HCT116 (cell line): ENCODE measurements at regions not wholly inside any gene's neighbourhood (a gene's known extent, or its start where the extent isn't known, plus 50 kb on each side); places are given as distances from the start of the nearest gene placed in this dataset.

Experiments used
- ATAC-seq: fragments of 200-7000 bp; cut with Tn5 transposase; 2 replicates; pipeline ENCODE4 v1.9.1; 2020; ENCODE audit warnings: mild to moderate bottlenecking, moderate library complexity
- BruUV-seq: library from RNA; stranded (reverse); fragments of 400-500 nt; replicated peaks from 2 replicates; lab custom pipeline; 2021; lab: Mats Ljungman, UMichigan
- CTCF ChIA-PET: fragments of 300-600 bp; sonication (Branson Sonifier 250); formaldehyde crosslinking; loops from one replicate; lab custom pipeline; 2021; ENCODE audit warnings: antibody characterized with exemption; lab: Charles Lee
- POLR2A ChIA-PET: fragments of 300-600, 350-600 bp; sonication (Branson Sonifier 250); formaldehyde crosslinking; loops from one replicate; lab custom pipeline; 2021; ENCODE audit warnings: antibody characterized with exemption; lab: Charles Lee
- RAD21 ChIA-PET, 2 experiments: fragments of 300-600 bp; sonication (Branson Sonifier 250); formaldehyde crosslinking; loops; one replicate each; lab custom pipeline; 2023; ENCODE audit warnings: low total read pairs in 2 of 2; ENCODE audit not compliant: uncharacterized antibody in 2 of 2, unreplicated experiment in 2 of 2, low non-redundant PET in 1 of 2; lab: Charles Lee
- DNase-seq: peaks from one replicate; pipeline ENCODE4 v3.0.0-alpha.2; 2010; ENCODE audit warnings: low read depth, low spot score
- H2AFZ ChIP-seq: fragments of 200-600 bp; shearing (Covaris generic), sonication (generic); 2 replicates; pipeline ENCODE4 v1.6.1; 2017; ENCODE audit warnings: low read depth, mixed run types, mixed read lengths, antibody characterized with exemption, low read length; ENCODE audit not compliant: poor library complexity, severe bottlenecking
- H3K27ac ChIP-seq: 2 replicates; pipeline ENCODE4 v1.5.1; 2012; ENCODE audit warnings: low read depth, low read length
- H3K27me3 ChIP-seq: fragments of 200-600 bp; sonication (generic); 2 replicates; pipeline ENCODE4 v1.6.1; 2016; ENCODE audit warnings: mixed run types, low read length, mixed read lengths; ENCODE audit not compliant: insufficient read depth
- H3K36me3 ChIP-seq, 2 experiments: fragments of 200-500 bp in 1 of 2; fragments of 200-600 bp in 1 of 2; sonication (Bioruptor generic) in 1 of 2; sonication (generic) in 1 of 2; 2 replicates each; pipeline versions ENCODE4 v1.5.1 to v1.6.1; 2014 to 2016; ENCODE audit warnings: low read length in 2 of 2, inconsistent platforms in 1 of 2, mixed read lengths in 1 of 2, mixed run types in 1 of 2; ENCODE audit not compliant: insufficient read depth in 2 of 2, control insufficient read depth in 1 of 2
- H3K4me1 ChIP-seq, 2 experiments: fragments of 200-600 bp in 1 of 2; sonication (generic) in 1 of 2; 2 replicates each; pipeline versions ENCODE4 v1.5.1 to v1.6.1; 2012 to 2017; ENCODE audit warnings: low read length in 2 of 2, inconsistent platforms in 1 of 2, mild to moderate bottlenecking in 1 of 2, mixed read lengths in 1 of 2, mixed run types in 1 of 2, moderate library complexity in 1 of 2; ENCODE audit not compliant: insufficient read depth in 2 of 2, control insufficient read depth in 1 of 2
- H3K4me2 ChIP-seq: fragments of 200-600 bp; sonication (generic); 2 replicates; pipeline ENCODE4 v1.6.1; 2017; ENCODE audit warnings: mixed run types, low read length, mixed read lengths
- H3K4me3 ChIP-seq, 2 experiments: fragments of 200-600 bp in 1 of 2; sonication (generic) in 1 of 2; replicated peaks in 1 of 2; 2 replicates each; pipeline ENCODE4 v1.5.1; 2011 to 2016; ENCODE audit warnings: low read length in 2 of 2, control low read depth in 1 of 2, low read depth in 1 of 2, mild to moderate bottlenecking in 1 of 2, mixed read lengths in 1 of 2, mixed run types in 1 of 2
- H3K79me2 ChIP-seq: fragments of 200-600 bp; sonication (generic); 2 replicates; pipeline ENCODE4 v1.6.1; 2017; ENCODE audit warnings: mild to moderate bottlenecking, mixed run types, low read length, moderate library complexity, mixed read lengths; ENCODE audit not compliant: insufficient read depth
- H3K9ac ChIP-seq: fragments of 200-600 bp; sonication (generic); 2 replicates; pipeline ENCODE4 v1.6.1; 2016; ENCODE audit warnings: low read length, mixed read lengths
- H3K9me2 ChIP-seq: fragments of 200-600 bp; sonication (generic), shearing (Covaris generic); 2 replicates; pipeline ENCODE4 v1.6.1; 2017; ENCODE audit warnings: mixed run types, mild to moderate bottlenecking, moderate library complexity; ENCODE audit not compliant: insufficient read depth
- H3K9me3 ChIP-seq, 2 experiments: fragments of 200-500 bp in 1 of 2; fragments of 200-600 bp in 1 of 2; sonication (Bioruptor generic) in 1 of 2; sonication (generic) in 1 of 2; 2 replicates each; pipeline ENCODE4 v1.6.1; 2014 to 2017; ENCODE audit warnings: low read length in 2 of 2, mixed read lengths in 2 of 2, inconsistent platforms in 1 of 2, low read depth in 1 of 2, mild to moderate bottlenecking in 1 of 2, mixed run types in 1 of 2, moderate library complexity in 1 of 2; ENCODE audit not compliant: control insufficient read depth in 1 of 2, insufficient read depth in 1 of 2
- H4K20me1 ChIP-seq: fragments of 200-600 bp; sonication (generic), shearing (Covaris generic); 2 replicates; pipeline ENCODE4 v1.6.1; 2017; ENCODE audit warnings: mixed run types, mild to moderate bottlenecking, moderate library complexity; ENCODE audit not compliant: insufficient read depth
- ATF3 ChIP-seq: IDR thresholded peaks from 2 replicates; pipeline ENCODE4 v1.6.1; 2012
- CBX3 ChIP-seq: IDR thresholded peaks from 2 replicates; pipeline ENCODE4 v1.6.1; 2012; ENCODE audit warnings: low read depth
- EGR1 ChIP-seq: IDR thresholded peaks from 2 replicates; pipeline ENCODE4 v1.6.1; 2012; ENCODE audit warnings: low read depth
- ELF1 ChIP-seq: IDR thresholded peaks from 2 replicates; pipeline ENCODE4 v1.6.1; 2012; ENCODE audit warnings: low read depth, borderline replicate concordance
- EZH2phosphoT487 ChIP-seq: fragments of 200-600 bp; IDR thresholded peaks from 2 replicates; pipeline ENCODE4 v1.6.1; 2018; ENCODE audit warnings: antibody characterized with exemption, borderline replicate concordance
- FOSL1 ChIP-seq: IDR thresholded peaks from 2 replicates; pipeline ENCODE4 v1.6.1; 2012; ENCODE audit warnings: low read depth
- MAX ChIP-seq: IDR thresholded peaks from 2 replicates; pipeline ENCODE4 v1.6.1; 2012
- POLR2A ChIP-seq: IDR thresholded peaks from 2 replicates; pipeline ENCODE4 v1.7.0; 2011; ENCODE audit warnings: borderline replicate concordance; ENCODE audit not compliant: insufficient read depth, insufficient read length; ENCODE audit errors: extremely low read depth
- POLR2AphosphoS5 ChIP-seq: IDR thresholded peaks from 2 replicates; pipeline ENCODE4 v1.6.1; 2011; ENCODE audit warnings: mild to moderate bottlenecking, low read depth, low read length, moderate library complexity
- REST ChIP-seq: IDR thresholded peaks from 2 replicates; pipeline ENCODE4 v1.6.1; 2012; ENCODE audit warnings: low read depth
- SP1 ChIP-seq: IDR thresholded peaks from 2 replicates; pipeline ENCODE4 v1.6.1; 2012; ENCODE audit warnings: low read depth
- SRF ChIP-seq: IDR thresholded peaks from 2 replicates; pipeline ENCODE4 v1.6.1; 2012; ENCODE audit warnings: low read depth
- TCF7L2 ChIP-seq: IDR thresholded peaks from 2 replicates; pipeline ENCODE4 v1.7.0; 2011; ENCODE audit warnings: borderline replicate concordance, inconsistent platforms; ENCODE audit not compliant: insufficient read depth, insufficient read length; ENCODE audit errors: extremely low read depth
- YY1 ChIP-seq: IDR thresholded peaks from 2 replicates; pipeline ENCODE4 v1.6.1; 2011; ENCODE audit warnings: low read length, low read depth, moderate library complexity, mild to moderate bottlenecking; ENCODE audit not compliant: insufficient replicate concordance; ENCODE audit errors: extremely low read depth
- ZBTB33 ChIP-seq: IDR thresholded peaks from 2 replicates; pipeline ENCODE4 v1.6.1; 2011; ENCODE audit warnings: mild to moderate bottlenecking, low read length, moderate library complexity; ENCODE audit not compliant: insufficient replicate concordance; ENCODE audit errors: extremely low read depth
- ZNF274 ChIP-seq: fragments of 200-500 bp; sonication (Bioruptor generic); IDR thresholded peaks from 2 replicates; pipeline ENCODE4 v1.6.1; 2014; ENCODE audit warnings: mild to moderate bottlenecking, low read depth, low read length, inconsistent platforms
- intact Hi-C: fragments of 100-400 bp; cut with micrococcal nuclease; formaldehyde crosslinking; loops from 2 replicates; pipeline ENCODE4 v1.10.0; 2022

- ATAC-seq, result no peak
- CTCF ChIA-PET, result no interaction called here
- H3K27me3 ChIP-seq, result no peaks in the 10 kb centered on the region
Measured at GRCh38 chr14:71606575-71606974, 325.7 kb upstream of the RGS6 start.

More at GRCh38 chr14:71606575-71606974, 325.7 kb upstream of the RGS6 start:
- Histone ChIP-seq H4K20me1 (no peaks in the 10 kb centered on the region), H3K4me2 (no peak overlapping the region), H3K9me3 (no peaks in the 10 kb centered on the region), H2AFZ (no peak overlapping the region), H3K9ac (no peak overlapping the region), H3K36me3 (no peaks in the 10 kb centered on the region), H3K27ac (no peak overlapping the region), H3K79me2 (peaks cover 12% of the 10 kb centered on the region), H3K4me1 (no peaks in the 10 kb centered on the region), H3K9me2 (no peaks in the 10 kb centered on the region), H3K4me3 (no peak overlapping the region)
- no peak for DNase-seq
- RAD21 ChIA-PET, result interaction anchor here in 1 of 2 experiments (0.6 kb wide), 1 partner anchor 443 kb away, joined by 4 read pairs; no protein-coding TSS in a partner anchor
- TF ChIP-seq FOSL1 (no peak), ZNF274 (no peak), EGR1 (no peak), ZBTB33 (no peak), YY1 (no peak), POLR2A (no peak), REST (no peak), POLR2AphosphoS5 (no peak), EZH2phosphoT487 (no peak), ELF1 (no peak), SRF (no peak), TCF7L2 (no peak), CBX3 (no peak), MAX (no peak), ATF3 (no peak), SP1 (no peak)
- BruUV-seq, result no TSS peak
- POLR2A ChIA-PET, result no interaction called here
- intact Hi-C loops, result no loop called here
